ENCODE measurements at regions not wholly inside any gene's neighbourhood (a gene's known extent, or its start where the extent isn't known, plus 50 kb on each side); places are given as distances from the start of the nearest gene placed in this dataset.

GRCh38 chr21:36602735-36603134, 96.2 kb upstream of the SIM2 start:
- DNase-seq (ENCODE audit: low spot score) (no peak), ATAC-seq (no peak)
- no peaks in the 10 kb centered on the region for H3K27me3 ChIP-seq (ENCODE audit: insufficient read depth)
- H3K4me1 ChIP-seq (ENCODE audit: insufficient read depth) = no peaks in the 10 kb centered on the region
- no peak overlapping the region for H3K4me3 ChIP-seq
- no peak overlapping the region for H3K4me2 ChIP-seq
- no peaks in the 10 kb centered on the region for H3K9me2 ChIP-seq (ENCODE audit: insufficient read depth)
- Mint-ChIP-seq H3K9me3 (no peaks in the 10 kb centered on the region), H3K27me3 (ENCODE audit: insufficient read depth, low read depth, poor library complexity) (peaks cover 5% of the 10 kb centered on the region), H3K27ac (no peak overlapping the region), H3K36me3 (ENCODE audit: low read depth) (no peaks in the 10 kb centered on the region), H3K4me3 (no peak overlapping the region), H3K4me1 (peaks cover 1% of the 10 kb centered on the region; the same call in 1 of the 3 replicates)
- no peaks in the 10 kb centered on the region for H3F3A ChIP-seq (replicated peaks; ENCODE audit: low read depth)
- no peak for TF ChIP-seq ZNF462 (CRISPR knock-in tag; IDR thresholded peaks at IDR 0.05)
- no peak for TF ChIP-seq POLR2AphosphoS5 (IDR thresholded peaks at IDR 0.05; ENCODE audit: low read depth)
- TF ChIP-seq STAT1 (IDR thresholded peaks at IDR 0.05; ENCODE audit: unreplicated experiment) = no peak
- TF ChIP-seq ZNF331 (CRISPR knock-in tag; IDR thresholded peaks at IDR 0.05; ENCODE audit: low read depth) = no peak
- no peak for TF ChIP-seq CTCF (conservative IDR thresholded peaks at IDR 0.05; ENCODE audit: low read depth in 2 of 2)
- no peak for TF ChIP-seq JUNB (IDR thresholded peaks at IDR 0.05; ENCODE audit: unreplicated experiment)
- TF ChIP-seq REST (IDR thresholded peaks at IDR 0.05; ENCODE audit: unreplicated experiment) = no peak
- no peak for TF ChIP-seq ETS1 (IDR thresholded peaks at IDR 0.05)
- no peak for TF ChIP-seq EZH2phosphoT487 (IDR thresholded peaks at IDR 0.05; ENCODE audit: unreplicated experiment)
- TF ChIP-seq NANOG (IDR thresholded peaks at IDR 0.05; ENCODE audit: borderline replicate concordance) = no peak
- no peak for TF ChIP-seq CREB1 (CRISPR knock-in tag; IDR thresholded peaks at IDR 0.05; ENCODE audit: low read depth)
- TF ChIP-seq ZNF114 (CRISPR knock-in tag; IDR thresholded peaks at IDR 0.05) = no peak
- TF ChIP-seq EZH2 (IDR thresholded peaks at IDR 0.05; ENCODE audit: low read depth, unreplicated experiment) = no peak
- no peaks in the 10 kb centered on the region for H3K79me2 ChIP-seq (replicated peaks; ENCODE audit: insufficient read depth)
- H3K36me3 ChIP-seq (ENCODE audit: insufficient read depth) = no peaks in the 10 kb centered on the region
- no peak overlapping the region for H2AFZ ChIP-seq
- H4K20me1 ChIP-seq (replicated peaks; ENCODE audit: insufficient read depth) = no peaks in the 10 kb centered on the region
- H3K27ac ChIP-seq (ENCODE audit: low read depth) = no peak overlapping the region
